Erythroblast (primary cell): ENCODE measurements at regions not wholly inside any gene's neighbourhood (a gene's known extent, or its start where the extent isn't known, plus 50 kb on each side); places are given as distances from the start of the nearest gene placed in this dataset.
A peak's percentile ranks its signal among the peaks of the same experiment; 100 is the strongest.
"Not testable (repeated sequence)": the region's sequence is repeated elsewhere in the genome, so short reads cannot be mapped to it uniquely, and the experiment has no call there.

ENCODE experiments used
- DNase-seq, 2 experiments: peaks; one replicate each; lab custom pipeline; 2025; lab: John Stamatoyannopoulos, UW
- GATA1 ChIP-seq: IDR thresholded peaks from 2 replicates; pipeline ENCODE4 v1.6.1; 2011; ENCODE audit warnings: low read depth, mild to moderate bottlenecking, control low read depth, low read length, moderate library complexity
- POLR2A ChIP-seq: IDR thresholded peaks from 2 replicates; pipeline ENCODE4 v1.6.1; 2011; ENCODE audit warnings: mild to moderate bottlenecking, low read length

- TF ChIP-seq GATA1, result no peak
- no peak for DNase-seq
Measured at GRCh38 chr12:71282020-71282419, 124.2 kb upstream of the TSPAN8 start.

- TF ChIP-seq POLR2A, result no peak
- TF ChIP-seq GATA1, result no peak
- no peak for DNase-seq
Measured at GRCh38 chr12:71281425-71281824, 123.6 kb upstream of the TSPAN8 start.

- no peak for DNase-seq
- TF ChIP-seq POLR2A, result no peak
- no peak for TF ChIP-seq GATA1
Measured at GRCh38 chr12:71277866-71278265, 120.1 kb upstream of the TSPAN8 start.

GRCh38 chr12:71276541-71276940, 118.7 kb upstream of the TSPAN8 start:
- no peak for DNase-seq

GRCh38 chr12:71270794-71271193, 113.0 kb upstream of the TSPAN8 start:
- not testable (repeated sequence) for DNase-seq

More at GRCh38 chr12:71276541-71276940, 118.7 kb upstream of the TSPAN8 start:
- TF ChIP-seq POLR2A (no peak), GATA1 (no peak)

GRCh38 chr12:71270057-71270456, 112.3 kb upstream of the TSPAN8 start:
- TF ChIP-seq POLR2A, result no peak
- no peak for TF ChIP-seq GATA1

GRCh38 chr12:71269281-71269598, 111.4 kb upstream of the TSPAN8 start:
- DNase-seq, result no peak
- TF ChIP-seq POLR2A (no peak), GATA1 (no peak)

More at GRCh38 chr12:71270057-71270456, 112.3 kb upstream of the TSPAN8 start:
- DNase-seq, result peak; percentile 75 to 91

GRCh38 chr12:71268598-71269280, 110.9 kb upstream of the TSPAN8 start:
- DNase-seq, result peak; percentile 41 to 68
- TF ChIP-seq GATA1, result no peak
- TF ChIP-seq POLR2A, result no peak

- TF ChIP-seq GATA1, result no peak
- no peak for TF ChIP-seq POLR2A
Measured at GRCh38 chr12:71266606-71267005, 108.8 kb upstream of the TSPAN8 start.

GRCh38 chr12:71265731-71266130, 107.9 kb upstream of the TSPAN8 start:
- not testable (repeated sequence) for DNase-seq

More at GRCh38 chr12:71266606-71267005, 108.8 kb upstream of the TSPAN8 start:
- no peak for DNase-seq

- no peak for DNase-seq
- no peak for TF ChIP-seq POLR2A
Measured at GRCh38 chr12:71262466-71262865, 104.7 kb upstream of the TSPAN8 start.

- no peak for TF ChIP-seq POLR2A
- TF ChIP-seq GATA1, result no peak
- no peak for DNase-seq
Measured at GRCh38 chr12:71252473-71252872, 94.7 kb upstream of the TSPAN8 start.

GRCh38 chr12:71250166-71250565, 92.4 kb upstream of the TSPAN8 start:
- TF ChIP-seq POLR2A (no peak), GATA1 (no peak)
- DNase-seq, result no peak

- TF ChIP-seq POLR2A, result no peak
- TF ChIP-seq GATA1, result no peak
- DNase-seq, result no peak
Measured at GRCh38 chr12:71243370-71243769, 85.6 kb upstream of the TSPAN8 start.

- no peak for TF ChIP-seq POLR2A
- TF ChIP-seq GATA1, result no peak
- no peak for DNase-seq
Measured at GRCh38 chr12:71242511-71242910, 84.7 kb upstream of the TSPAN8 start.

- no peak for DNase-seq
- TF ChIP-seq POLR2A, result no peak
- no peak for TF ChIP-seq GATA1
Measured at GRCh38 chr12:71240946-71241345, 83.1 kb upstream of the TSPAN8 start.
